ENCODE measurements at regions not wholly inside any gene's neighbourhood (a gene's known extent, or its start where the extent isn't known, plus 50 kb on each side); places are given as distances from the start of the nearest gene placed in this dataset.

GRCh38 chr15:52879145-52879544, 89.0 kb upstream of the ONECUT1 start:
- TF ChIP-seq CTCF (IDR thresholded peaks at IDR 0.05) = no peak
- no peak for TF ChIP-seq POLR2A (IDR thresholded peaks at IDR 0.05)
